ENCODE measurements at regions not wholly inside any gene's neighbourhood (a gene's known extent, or its start where the extent isn't known, plus 50 kb on each side); places are given as distances from the start of the nearest gene placed in this dataset.
A peak's percentile ranks its signal among the peaks of the same experiment; 100 is the strongest.

DNA sequence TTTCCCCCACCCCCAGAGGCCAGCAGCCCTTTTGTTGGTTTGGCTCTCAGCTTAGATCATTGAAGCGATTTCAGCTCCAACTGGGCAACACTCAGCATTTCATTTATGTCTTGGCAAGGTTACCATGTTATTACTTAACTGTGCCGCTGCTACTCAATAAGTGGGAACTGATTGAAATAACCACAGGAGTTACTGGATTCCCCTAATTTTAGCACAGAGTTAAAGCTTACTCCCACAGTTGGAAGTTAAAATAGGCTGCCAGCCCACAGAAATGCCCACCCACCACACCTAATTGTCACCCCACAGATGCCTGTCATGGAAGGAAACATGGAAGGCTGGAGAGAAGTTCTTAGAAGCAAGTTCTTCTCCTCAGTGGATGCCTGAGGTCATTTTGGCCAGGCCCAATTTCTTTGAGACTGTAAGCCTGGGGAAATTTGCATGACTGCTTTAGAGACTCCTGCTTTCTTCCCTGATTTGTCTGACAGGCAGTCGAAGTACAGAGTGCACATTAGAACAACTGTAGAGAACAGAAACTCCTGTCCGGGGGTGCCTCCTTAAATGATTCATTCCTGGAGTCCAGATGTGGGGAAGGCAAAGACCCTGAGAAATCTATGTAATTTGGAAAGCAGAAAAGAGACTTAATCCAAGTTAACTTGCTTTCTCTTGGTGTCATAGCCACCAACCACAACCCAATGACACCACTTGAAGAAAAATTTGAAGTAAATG is 370.0 kb downstream of the ZSWIM6 start (continued):
- no peak for TF ChIP-seq GATA3 (IDR thresholded peaks at IDR 0.05; ENCODE audit: borderline replicate concordance)
- TF ChIP-seq CBX8 (IDR thresholded peaks at IDR 0.05): no peak
- no peak for TF ChIP-seq FOXS1 (CRISPR knock-in tag; IDR thresholded peaks at IDR 0.05)

DNA sequence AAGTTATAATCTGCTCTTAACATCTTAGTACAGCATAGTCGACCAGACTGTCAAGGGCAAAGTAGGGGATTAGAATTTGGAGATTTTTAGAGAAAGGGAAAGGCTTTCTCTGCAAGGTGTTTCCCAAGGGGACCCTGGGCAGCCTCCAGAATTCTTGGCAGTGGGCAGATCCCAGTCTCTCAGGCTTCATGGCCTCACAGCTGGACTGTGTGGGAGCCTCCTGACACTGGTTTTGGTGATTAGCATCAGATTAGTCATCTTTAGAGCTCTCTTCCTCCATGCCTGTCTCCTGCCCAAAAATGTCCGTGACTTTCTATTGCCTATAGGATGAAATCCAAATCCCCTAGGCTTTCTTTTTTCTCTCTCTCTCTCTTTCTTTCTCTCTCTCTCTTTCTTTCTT is 370.7 kb downstream of the ZSWIM6 start:
- WGBS (ENCODE audit: missing lambda C conversion rate): 28% methylated on average over 2 of the region's 2 CpGs
- Histone ChIP-seq H3K27ac (no peak overlapping the region), H3K4me2 (no peak overlapping the region), H3K4me3 (no peak overlapping the region), H3K4me1 (no peaks in the 10 kb centered on the region), H3K9me3 (no peaks in the 10 kb centered on the region)
- no peak for TF ChIP-seq CBX2 (IDR thresholded peaks at IDR 0.05; ENCODE audit: borderline replicate concordance, low read depth)
- no peak for TF ChIP-seq SREBF2 (IDR thresholded peaks at IDR 0.05)
- TF ChIP-seq, protein P1, sequence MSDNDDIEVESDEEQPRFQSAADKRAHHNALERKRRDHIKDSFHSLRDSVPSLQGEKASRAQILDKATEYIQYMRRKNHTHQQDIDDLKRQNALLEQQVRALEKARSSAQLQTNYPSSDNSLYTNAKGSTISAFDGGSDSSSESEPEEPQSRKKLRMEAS (IDR thresholded peaks at IDR 0.05): no peak
- TF ChIP-seq, protein P2, sequence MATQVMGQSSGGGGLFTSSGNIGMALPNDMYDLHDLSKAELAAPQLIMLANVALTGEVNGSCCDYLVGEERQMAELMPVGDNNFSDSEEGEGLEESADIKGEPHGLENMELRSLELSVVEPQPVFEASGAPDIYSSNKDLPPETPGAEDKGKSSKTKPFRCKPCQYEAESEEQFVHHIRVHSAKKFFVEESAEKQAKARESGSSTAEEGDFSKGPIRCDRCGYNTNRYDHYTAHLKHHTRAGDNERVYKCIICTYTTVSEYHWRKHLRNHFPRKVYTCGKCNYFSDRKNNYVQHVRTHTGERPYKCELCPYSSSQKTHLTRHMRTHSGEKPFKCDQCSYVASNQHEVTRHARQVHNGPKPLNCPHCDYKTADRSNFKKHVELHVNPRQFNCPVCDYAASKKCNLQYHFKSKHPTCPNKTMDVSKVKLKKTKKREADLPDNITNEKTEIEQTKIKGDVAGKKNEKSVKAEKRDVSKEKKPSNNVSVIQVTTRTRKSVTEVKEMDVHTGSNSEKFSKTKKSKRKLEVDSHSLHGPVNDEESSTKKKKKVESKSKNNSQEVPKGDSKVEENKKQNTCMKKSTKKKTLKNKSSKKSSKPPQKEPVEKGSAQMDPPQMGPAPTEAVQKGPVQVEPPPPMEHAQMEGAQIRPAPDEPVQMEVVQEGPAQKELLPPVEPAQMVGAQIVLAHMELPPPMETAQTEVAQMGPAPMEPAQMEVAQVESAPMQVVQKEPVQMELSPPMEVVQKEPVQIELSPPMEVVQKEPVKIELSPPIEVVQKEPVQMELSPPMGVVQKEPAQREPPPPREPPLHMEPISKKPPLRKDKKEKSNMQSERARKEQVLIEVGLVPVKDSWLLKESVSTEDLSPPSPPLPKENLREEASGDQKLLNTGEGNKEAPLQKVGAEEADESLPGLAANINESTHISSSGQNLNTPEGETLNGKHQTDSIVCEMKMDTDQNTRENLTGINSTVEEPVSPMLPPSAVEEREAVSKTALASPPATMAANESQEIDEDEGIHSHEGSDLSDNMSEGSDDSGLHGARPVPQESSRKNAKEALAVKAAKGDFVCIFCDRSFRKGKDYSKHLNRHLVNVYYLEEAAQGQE (IDR thresholded peaks at IDR 0.05): no peak
- no peak for TF ChIP-seq FOSB (CRISPR knock-in tag; IDR thresholded peaks at IDR 0.05)
- TF ChIP-seq RNF2 (IDR thresholded peaks at IDR 0.05; ENCODE audit: borderline replicate concordance, low read depth): no peak
- no peak for TF ChIP-seq NR3C1 (IDR thresholded peaks at IDR 0.05)
- no peak for TF ChIP-seq FOXS1 (CRISPR knock-in tag; IDR thresholded peaks at IDR 0.05)
- TF ChIP-seq HOXB5 (CRISPR knock-in tag; IDR thresholded peaks at IDR 0.05): no peak
- TF ChIP-seq RCOR1 (IDR thresholded peaks at IDR 0.05; ENCODE audit: low read depth, low read length): no peak
- TF ChIP-seq KDM5A (IDR thresholded peaks at IDR 0.05): no peak
- no peak for TF ChIP-seq HOXA7 (CRISPR knock-in tag; IDR thresholded peaks at IDR 0.05)
- TF ChIP-seq, protein P3, sequence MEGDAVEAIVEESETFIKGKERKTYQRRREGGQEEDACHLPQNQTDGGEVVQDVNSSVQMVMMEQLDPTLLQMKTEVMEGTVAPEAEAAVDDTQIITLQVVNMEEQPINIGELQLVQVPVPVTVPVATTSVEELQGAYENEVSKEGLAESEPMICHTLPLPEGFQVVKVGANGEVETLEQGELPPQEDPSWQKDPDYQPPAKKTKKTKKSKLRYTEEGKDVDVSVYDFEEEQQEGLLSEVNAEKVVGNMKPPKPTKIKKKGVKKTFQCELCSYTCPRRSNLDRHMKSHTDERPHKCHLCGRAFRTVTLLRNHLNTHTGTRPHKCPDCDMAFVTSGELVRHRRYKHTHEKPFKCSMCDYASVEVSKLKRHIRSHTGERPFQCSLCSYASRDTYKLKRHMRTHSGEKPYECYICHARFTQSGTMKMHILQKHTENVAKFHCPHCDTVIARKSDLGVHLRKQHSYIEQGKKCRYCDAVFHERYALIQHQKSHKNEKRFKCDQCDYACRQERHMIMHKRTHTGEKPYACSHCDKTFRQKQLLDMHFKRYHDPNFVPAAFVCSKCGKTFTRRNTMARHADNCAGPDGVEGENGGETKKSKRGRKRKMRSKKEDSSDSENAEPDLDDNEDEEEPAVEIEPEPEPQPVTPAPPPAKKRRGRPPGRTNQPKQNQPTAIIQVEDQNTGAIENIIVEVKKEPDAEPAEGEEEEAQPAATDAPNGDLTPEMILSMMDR (IDR thresholded peaks at IDR 0.05): no peak
- TF ChIP-seq GATA3 (IDR thresholded peaks at IDR 0.05; ENCODE audit: borderline replicate concordance): no peak
- no peak for TF ChIP-seq JUNB (IDR thresholded peaks at IDR 0.05)
- TF ChIP-seq TP53 (CRISPR knock-in tag; IDR thresholded peaks at IDR 0.05): no peak
- no peak for TF ChIP-seq ZFP36 (IDR thresholded peaks at IDR 0.05; ENCODE audit: borderline replicate concordance, partially characterized antibody)
- DNase-seq (ENCODE audit: low read depth in 1 of 2, low spot score in 1 of 2) (no peak), FAIRE-seq (no peak), ATAC-seq (no peak)
- ChIA-PET POLR2A (no interaction called here), CTCF (no interaction called here)

DNA sequence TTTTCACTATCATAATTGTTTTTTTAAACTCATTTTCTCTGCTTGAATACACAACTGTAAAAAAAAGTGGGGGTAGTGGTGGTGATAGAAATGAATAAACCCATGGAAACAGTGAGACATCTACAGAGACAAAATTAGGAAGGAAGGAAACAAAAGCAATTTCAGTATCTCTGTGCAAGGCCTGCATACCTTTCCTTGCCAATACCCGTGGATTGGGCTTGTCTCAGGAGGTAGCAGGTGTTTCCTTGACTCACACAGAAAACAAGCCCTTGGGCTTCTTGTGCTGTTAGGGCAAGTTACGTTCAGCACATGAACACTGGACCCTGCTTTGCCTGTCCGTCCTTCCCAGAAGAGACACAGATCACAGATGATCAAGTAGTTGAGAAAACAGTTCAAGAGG is 372.2 kb downstream of the ZSWIM6 start:
- CTCF ChIA-PET: no interaction called here
- 46% methylated on average over 3 of the region's 3 CpGs for WGBS (ENCODE audit: missing lambda C conversion rate)
- peak; percentile 36 for FAIRE-seq
- Histone ChIP-seq H3K9me3 (no peaks in the 10 kb centered on the region), H3K4me1 (no peaks in the 10 kb centered on the region), H3K4me3 (no peak overlapping the region), H3K4me2 (no peak overlapping the region), H3K27ac (no peak overlapping the region)
- TF ChIP-seq HOXB13 (CRISPR knock-in tag; IDR thresholded peaks at IDR 0.05; ENCODE audit: low read depth) (no peak), MAFK (IDR thresholded peaks at IDR 0.05; ENCODE audit: partially characterized antibody) (no peak), CHD2 (IDR thresholded peaks at IDR 0.05; ENCODE audit: low read length, partially characterized antibody) (no peak), JUNB (IDR thresholded peaks at IDR 0.05) (no peak), ZFP36 (IDR thresholded peaks at IDR 0.05; ENCODE audit: borderline replicate concordance, partially characterized antibody) (no peak)
- no peak for DNase-seq (ENCODE audit: low read depth in 1 of 2, low spot score in 1 of 2)
- no peak for ATAC-seq
- POLR2A ChIA-PET: no interaction called here
